ENCODE measurements at regions not wholly inside any gene's neighbourhood (a gene's known extent, or its start where the extent isn't known, plus 50 kb on each side); places are given as distances from the start of the nearest gene placed in this dataset.

DNA sequence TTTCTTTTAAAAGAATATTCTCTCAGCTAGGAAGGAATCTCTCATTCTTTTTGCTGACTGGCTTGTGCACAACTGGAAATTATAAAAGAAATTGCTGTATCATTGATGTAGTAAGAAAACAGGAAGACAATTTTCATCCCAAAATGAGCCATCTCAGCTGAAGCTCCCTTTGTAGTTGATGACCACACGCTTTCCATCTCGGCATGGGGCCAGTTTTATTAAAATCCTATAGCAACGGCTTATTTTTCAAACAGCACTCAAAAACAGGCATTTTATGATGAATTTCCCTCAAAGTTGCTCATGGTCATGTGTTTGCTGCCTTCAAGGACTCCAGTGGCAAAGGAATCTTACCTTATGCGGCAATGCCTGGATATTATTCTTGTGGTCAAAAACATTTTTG is 62.4 kb upstream of the GLIS3 start:
- Histone ChIP-seq H3K36me3 (replicated peaks; ENCODE audit: low read depth, low read length) (no peaks in the 10 kb centered on the region), H3K9me3 (ENCODE audit: insufficient read depth, low read length) (no peaks in the 10 kb centered on the region), H3K27ac (ENCODE audit: low read length) (no peak overlapping the region), H3K27me3 (ENCODE audit: low read depth, low read length) (peaks cover 18% of the 10 kb centered on the region; the same call in 1 of the 2 replicates), H3K9ac (ENCODE audit: low read length) (no peak overlapping the region), H3K4me3 (ENCODE audit: low read length) (no peak overlapping the region), H2AFZ (ENCODE audit: low read depth, low read length) (no peak overlapping the region), H4K20me1 (ENCODE audit: insufficient read depth, low read length) (no peaks in the 10 kb centered on the region), H3K4me2 (ENCODE audit: low read length) (no peak overlapping the region), H3K4me1 (ENCODE audit: low read length) (no peaks in the 10 kb centered on the region), H3K79me2 (ENCODE audit: low read length) (no peaks in the 10 kb centered on the region)
- TF ChIP-seq EZH2phosphoT487 (IDR thresholded peaks at IDR 0.05; ENCODE audit: low read depth), result no peak
- TF ChIP-seq, protein P1, sequence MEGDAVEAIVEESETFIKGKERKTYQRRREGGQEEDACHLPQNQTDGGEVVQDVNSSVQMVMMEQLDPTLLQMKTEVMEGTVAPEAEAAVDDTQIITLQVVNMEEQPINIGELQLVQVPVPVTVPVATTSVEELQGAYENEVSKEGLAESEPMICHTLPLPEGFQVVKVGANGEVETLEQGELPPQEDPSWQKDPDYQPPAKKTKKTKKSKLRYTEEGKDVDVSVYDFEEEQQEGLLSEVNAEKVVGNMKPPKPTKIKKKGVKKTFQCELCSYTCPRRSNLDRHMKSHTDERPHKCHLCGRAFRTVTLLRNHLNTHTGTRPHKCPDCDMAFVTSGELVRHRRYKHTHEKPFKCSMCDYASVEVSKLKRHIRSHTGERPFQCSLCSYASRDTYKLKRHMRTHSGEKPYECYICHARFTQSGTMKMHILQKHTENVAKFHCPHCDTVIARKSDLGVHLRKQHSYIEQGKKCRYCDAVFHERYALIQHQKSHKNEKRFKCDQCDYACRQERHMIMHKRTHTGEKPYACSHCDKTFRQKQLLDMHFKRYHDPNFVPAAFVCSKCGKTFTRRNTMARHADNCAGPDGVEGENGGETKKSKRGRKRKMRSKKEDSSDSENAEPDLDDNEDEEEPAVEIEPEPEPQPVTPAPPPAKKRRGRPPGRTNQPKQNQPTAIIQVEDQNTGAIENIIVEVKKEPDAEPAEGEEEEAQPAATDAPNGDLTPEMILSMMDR (IDR thresholded peaks at IDR 0.05; ENCODE audit: low read depth, low read length), result no peak

DNA sequence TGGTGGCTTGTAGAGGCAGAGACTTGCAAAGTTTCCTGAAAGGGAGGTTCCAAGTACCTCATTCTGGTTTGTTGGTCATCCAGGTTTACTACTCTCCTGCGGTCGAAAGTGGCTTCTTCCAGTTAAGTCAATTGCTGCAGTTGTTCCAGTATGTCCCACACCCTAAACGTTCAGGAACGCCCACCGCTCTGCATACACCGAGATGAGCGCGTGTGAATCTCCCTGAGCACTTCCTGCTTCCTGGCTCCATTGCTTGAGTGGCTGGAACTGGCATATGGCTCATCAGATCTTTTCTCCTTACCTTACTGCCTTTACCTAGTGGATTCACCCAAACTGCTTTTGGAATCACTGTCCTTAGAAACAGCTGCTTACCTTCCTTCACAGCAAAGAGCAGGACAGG is 59.1 kb upstream of the GLIS3 start:
- TF ChIP-seq EZH2phosphoT487 (IDR thresholded peaks at IDR 0.05; ENCODE audit: low read depth), result no peak
- TF ChIP-seq, protein P1 (IDR thresholded peaks at IDR 0.05; ENCODE audit: low read depth, low read length), result no peak
- Histone ChIP-seq H3K4me1 (ENCODE audit: low read length) (no peaks in the 10 kb centered on the region), H3K4me2 (ENCODE audit: low read length) (no peak overlapping the region)

DNA sequence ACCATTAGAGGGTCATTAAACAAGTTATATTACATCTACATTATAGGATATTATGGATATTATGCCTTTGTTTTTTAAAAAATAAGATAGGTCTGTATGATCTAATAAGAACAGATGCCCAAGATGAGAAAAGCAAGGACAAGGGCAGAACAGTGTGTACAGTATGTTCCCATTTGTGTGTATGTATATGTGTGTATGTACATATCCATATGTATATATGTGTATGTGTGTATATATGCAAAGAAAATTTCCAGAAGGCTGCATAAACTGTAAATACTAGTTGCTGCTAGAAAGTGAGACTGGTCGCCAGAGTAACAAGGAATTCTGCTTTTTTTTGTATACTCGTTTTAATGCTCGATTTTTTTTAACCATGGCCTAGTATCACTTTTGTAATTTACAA is 58.1 kb upstream of the GLIS3 start:
- TF ChIP-seq, protein P1 (IDR thresholded peaks at IDR 0.05; ENCODE audit: low read depth, low read length), result no peak
- TF ChIP-seq EZH2phosphoT487 (IDR thresholded peaks at IDR 0.05; ENCODE audit: low read depth), result no peak
- no peak overlapping the region for H3K9ac ChIP-seq (ENCODE audit: low read length)

More for the DNA sequence above, 59.1 kb upstream of the GLIS3 start:
- no peak overlapping the region for H3K9ac ChIP-seq (ENCODE audit: low read length)
- H3K27ac ChIP-seq (ENCODE audit: low read length), result no peak overlapping the region
- H4K20me1 ChIP-seq (ENCODE audit: insufficient read depth, low read length), result no peaks in the 10 kb centered on the region
- H3K27me3 ChIP-seq (ENCODE audit: low read depth, low read length), result peaks cover 18% of the 10 kb centered on the region; the same call in 1 of the 2 replicates
- H3K36me3 ChIP-seq (replicated peaks; ENCODE audit: low read depth, low read length), result no peaks in the 10 kb centered on the region
- no peak overlapping the region for H2AFZ ChIP-seq (ENCODE audit: low read depth, low read length)
- H3K79me2 ChIP-seq (ENCODE audit: low read length), result no peaks in the 10 kb centered on the region
- H3K4me3 ChIP-seq (ENCODE audit: low read length), result no peak overlapping the region
- no peaks in the 10 kb centered on the region for H3K9me3 ChIP-seq (ENCODE audit: insufficient read depth, low read length)

DNA sequence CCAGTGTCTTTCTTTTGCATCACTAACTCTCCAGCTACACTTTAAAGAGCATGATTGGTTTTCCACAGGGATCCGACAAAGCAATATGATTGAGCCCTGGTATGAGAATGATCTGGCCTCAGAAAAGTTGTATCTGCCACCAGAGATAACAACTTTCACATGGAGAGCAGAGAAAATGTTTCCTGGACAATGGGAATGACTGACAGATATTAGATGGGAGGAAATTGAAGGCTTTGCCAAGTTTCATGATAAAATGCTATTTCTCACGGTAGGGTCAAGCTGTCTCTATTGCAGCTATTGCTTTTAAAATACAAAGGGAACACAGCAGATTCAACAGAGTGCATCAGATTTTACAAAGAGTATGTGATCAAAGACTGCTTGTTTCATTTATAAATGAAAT is 56.4 kb upstream of the GLIS3 start:
- Histone ChIP-seq H3K4me1 (ENCODE audit: low read length) (no peaks in the 10 kb centered on the region), H2AFZ (ENCODE audit: low read depth, low read length) (no peak overlapping the region), H3K27me3 (ENCODE audit: low read depth, low read length) (peaks cover 10% of the 10 kb centered on the region; the same call in 1 of the 2 replicates), H3K27ac (ENCODE audit: low read length) (no peak overlapping the region), H4K20me1 (ENCODE audit: insufficient read depth, low read length) (no peaks in the 10 kb centered on the region), H3K9me3 (ENCODE audit: insufficient read depth, low read length) (no peaks in the 10 kb centered on the region), H3K36me3 (replicated peaks; ENCODE audit: low read depth, low read length) (no peaks in the 10 kb centered on the region), H3K4me2 (ENCODE audit: low read length) (no peak overlapping the region), H3K79me2 (ENCODE audit: low read length) (no peaks in the 10 kb centered on the region), H3K9ac (ENCODE audit: low read length) (no peak overlapping the region), H3K4me3 (ENCODE audit: low read length) (no peak overlapping the region)
- TF ChIP-seq, protein P1 (IDR thresholded peaks at IDR 0.05; ENCODE audit: low read depth, low read length), result no peak
- TF ChIP-seq EZH2phosphoT487 (IDR thresholded peaks at IDR 0.05; ENCODE audit: low read depth), result no peak

More for the DNA sequence above, 58.1 kb upstream of the GLIS3 start:
- H3K36me3 ChIP-seq (replicated peaks; ENCODE audit: low read depth, low read length), result no peaks in the 10 kb centered on the region
- no peaks in the 10 kb centered on the region for H3K79me2 ChIP-seq (ENCODE audit: low read length)
- no peaks in the 10 kb centered on the region for H3K4me1 ChIP-seq (ENCODE audit: low read length)
- H3K27ac ChIP-seq (ENCODE audit: low read length), result no peak overlapping the region
- peaks cover 18% of the 10 kb centered on the region; the same call in 1 of the 2 replicates for H3K27me3 ChIP-seq (ENCODE audit: low read depth, low read length)
- H3K4me2 ChIP-seq (ENCODE audit: low read length), result no peak overlapping the region
- H3K4me3 ChIP-seq (ENCODE audit: low read length), result no peak overlapping the region
- no peaks in the 10 kb centered on the region for H4K20me1 ChIP-seq (ENCODE audit: insufficient read depth, low read length)
- no peak overlapping the region for H2AFZ ChIP-seq (ENCODE audit: low read depth, low read length)
- H3K9me3 ChIP-seq (ENCODE audit: insufficient read depth, low read length), result no peaks in the 10 kb centered on the region

All from OCI-LY3 (cell line).